Activated T-cell treated with anti-CD3 and anti-CD28 coated beads, Interleukin-2, amount 50 U/mL, for 24 hours (primary cell): ENCODE measurements at regions not wholly inside any gene's neighbourhood (a gene's known extent, or its start where the extent isn't known, plus 50 kb on each side); places are given as distances from the start of the nearest gene placed in this dataset.

ENCODE experiments used
- DNase-seq: peaks from one replicate; pipeline ENCODE4 v3.0.0-alpha.2; 2020
- H3K27ac Mint-ChIP-seq: 2 replicates; pipeline ENCODE4 v1.8.0; 2020; ENCODE audit warnings: mild to moderate bottlenecking, mixed read lengths
- H3K27me3 Mint-ChIP-seq: 2 replicates; pipeline ENCODE4 v1.8.0; 2020; ENCODE audit warnings: mixed read lengths
- H3K36me3 Mint-ChIP-seq: 2 replicates; pipeline ENCODE4 v1.8.0; 2020; ENCODE audit warnings: low read depth, mixed read lengths
- H3K4me1 Mint-ChIP-seq: 2 replicates; pipeline ENCODE4 v1.8.0; 2020; ENCODE audit warnings: low read depth, mixed read lengths
- H3K4me3 Mint-ChIP-seq: 2 replicates; pipeline ENCODE4 v1.8.0; 2020; ENCODE audit warnings: mild to moderate bottlenecking, moderate library complexity, mixed read lengths
- H3K9me3 Mint-ChIP-seq: 2 replicates; pipeline ENCODE4 v1.8.0; 2020; ENCODE audit warnings: mixed read lengths

- Mint-ChIP-seq H3K36me3 (no peaks in the 10 kb centered on the region), H3K9me3 (peaks cover 17% of the 10 kb centered on the region), H3K4me3 (no peak overlapping the region), H3K27ac (no peak overlapping the region), H3K4me1 (no peaks in the 10 kb centered on the region), H3K27me3 (no peaks in the 10 kb centered on the region)
- no peak for DNase-seq
Measured at GRCh38 chr16:64857411-64857810, 264.5 kb downstream of the CDH11 start.

GRCh38 chr16:64853551-64853950 is 268.3 kb downstream of the CDH11 start:
- H3K4me3 Mint-ChIP-seq = no peak overlapping the region
- H3K4me1 Mint-ChIP-seq = no peaks in the 10 kb centered on the region
- peaks cover 12% of the 10 kb centered on the region for H3K9me3 Mint-ChIP-seq
- H3K27me3 Mint-ChIP-seq = no peaks in the 10 kb centered on the region
- no peak for DNase-seq
- H3K27ac Mint-ChIP-seq = no peak overlapping the region
- no peaks in the 10 kb centered on the region for H3K36me3 Mint-ChIP-seq

GRCh38 chr16:64846966-64847365 is 274.9 kb downstream of the CDH11 start:
- peaks cover 28% of the 10 kb centered on the region for H3K9me3 Mint-ChIP-seq
- H3K36me3 Mint-ChIP-seq = no peaks in the 10 kb centered on the region
- DNase-seq = no peak
- no peaks in the 10 kb centered on the region for H3K27me3 Mint-ChIP-seq
- H3K4me3 Mint-ChIP-seq = no peak overlapping the region
- H3K27ac Mint-ChIP-seq = no peak overlapping the region
- no peaks in the 10 kb centered on the region for H3K4me1 Mint-ChIP-seq

GRCh38 chr16:64845071-64845470 is 276.8 kb downstream of the CDH11 start:
- no peak for DNase-seq
- Mint-ChIP-seq H3K4me1 (no peaks in the 10 kb centered on the region), H3K27me3 (no peaks in the 10 kb centered on the region), H3K9me3 (peaks cover 38% of the 10 kb centered on the region), H3K36me3 (no peaks in the 10 kb centered on the region), H3K4me3 (no peak overlapping the region), H3K27ac (no peak overlapping the region)

GRCh38 chr16:64841482-64841881 is 280.4 kb downstream of the CDH11 start:
- DNase-seq = no peak
- Mint-ChIP-seq H3K36me3 (no peaks in the 10 kb centered on the region), H3K27me3 (no peaks in the 10 kb centered on the region)

GRCh38 chr16:64841071-64841470 is 280.8 kb downstream of the CDH11 start:
- no peaks in the 10 kb centered on the region for H3K36me3 Mint-ChIP-seq
- no peak overlapping the region for H3K27ac Mint-ChIP-seq
- no peak for DNase-seq
- no peak overlapping the region for H3K4me3 Mint-ChIP-seq
- H3K4me1 Mint-ChIP-seq = no peaks in the 10 kb centered on the region
- no peaks in the 10 kb centered on the region for H3K27me3 Mint-ChIP-seq
- H3K9me3 Mint-ChIP-seq = peaks cover 50% of the 10 kb centered on the region

More at GRCh38 chr16:64841482-64841881, 280.4 kb downstream of the CDH11 start:
- no peak overlapping the region for H3K4me3 Mint-ChIP-seq
- peaks cover 50% of the 10 kb centered on the region for H3K9me3 Mint-ChIP-seq
- H3K27ac Mint-ChIP-seq = no peak overlapping the region
- no peaks in the 10 kb centered on the region for H3K4me1 Mint-ChIP-seq

GRCh38 chr16:64830653-64831052 is 291.2 kb downstream of the CDH11 start:
- Mint-ChIP-seq H3K27me3 (no peaks in the 10 kb centered on the region), H3K9me3 (peaks cover 36% of the 10 kb centered on the region), H3K4me3 (no peak overlapping the region), H3K36me3 (no peaks in the 10 kb centered on the region), H3K4me1 (no peaks in the 10 kb centered on the region), H3K27ac (no peak overlapping the region)
- no peak for DNase-seq

- Mint-ChIP-seq H3K9me3 (peaks cover 36% of the 10 kb centered on the region), H3K27ac (no peak overlapping the region), H3K4me3 (no peak overlapping the region), H3K27me3 (no peaks in the 10 kb centered on the region), H3K36me3 (no peaks in the 10 kb centered on the region), H3K4me1 (no peaks in the 10 kb centered on the region)
- no peak for DNase-seq
Measured at GRCh38 chr16:64829678-64830077, 292.2 kb downstream of the CDH11 start.

GRCh38 chr16:64826374-64826773 is 295.5 kb downstream of the CDH11 start:
- no peak overlapping the region for H3K27ac Mint-ChIP-seq
- peaks cover 36% of the 10 kb centered on the region for H3K9me3 Mint-ChIP-seq
- H3K4me1 Mint-ChIP-seq = no peaks in the 10 kb centered on the region
- DNase-seq = no peak
- no peaks in the 10 kb centered on the region for H3K27me3 Mint-ChIP-seq
- no peaks in the 10 kb centered on the region for H3K36me3 Mint-ChIP-seq
- no peak overlapping the region for H3K4me3 Mint-ChIP-seq

- Mint-ChIP-seq H3K4me3 (no peak overlapping the region), H3K36me3 (no peaks in the 10 kb centered on the region), H3K27me3 (no peaks in the 10 kb centered on the region), H3K27ac (no peak overlapping the region), H3K4me1 (no peaks in the 10 kb centered on the region), H3K9me3 (peaks cover 33% of the 10 kb centered on the region)
- DNase-seq = no peak
Measured at GRCh38 chr16:64823481-64824075, 298.3 kb downstream of the CDH11 start.

GRCh38 chr16:64809876-64810629 is 311.8 kb downstream of the CDH11 start:
- H3K9me3 Mint-ChIP-seq = peaks cover 32% of the 10 kb centered on the region
- H3K36me3 Mint-ChIP-seq = no peaks in the 10 kb centered on the region
- H3K4me3 Mint-ChIP-seq = no peak overlapping the region
- no peak for DNase-seq
- no peaks in the 10 kb centered on the region for H3K4me1 Mint-ChIP-seq
- H3K27me3 Mint-ChIP-seq = no peaks in the 10 kb centered on the region
- H3K27ac Mint-ChIP-seq = no peak overlapping the region

- Mint-ChIP-seq H3K9me3 (peaks cover 30% of the 10 kb centered on the region), H3K27ac (no peak overlapping the region), H3K4me3 (no peak overlapping the region), H3K36me3 (no peaks in the 10 kb centered on the region), H3K4me1 (no peaks in the 10 kb centered on the region), H3K27me3 (no peaks in the 10 kb centered on the region)
- DNase-seq = no peak
Measured at GRCh38 chr16:64808474-64808873, 313.4 kb downstream of the CDH11 start.

GRCh38 chr16:64791756-64792155 is 330.1 kb downstream of the CDH11 start:
- Mint-ChIP-seq H3K27ac (no peak overlapping the region), H3K27me3 (no peaks in the 10 kb centered on the region), H3K9me3 (peaks cover 15% of the 10 kb centered on the region), H3K36me3 (no peaks in the 10 kb centered on the region), H3K4me3 (no peak overlapping the region), H3K4me1 (no peaks in the 10 kb centered on the region)
- no peak for DNase-seq

GRCh38 chr16:64784635-64785034 is 337.2 kb downstream of the CDH11 start:
- no peaks in the 10 kb centered on the region for H3K27me3 Mint-ChIP-seq
- no peaks in the 10 kb centered on the region for H3K36me3 Mint-ChIP-seq
- no peak overlapping the region for H3K27ac Mint-ChIP-seq
- H3K4me3 Mint-ChIP-seq = no peak overlapping the region
- no peaks in the 10 kb centered on the region for H3K4me1 Mint-ChIP-seq
- no peak for DNase-seq
- peaks cover 10% of the 10 kb centered on the region for H3K9me3 Mint-ChIP-seq

GRCh38 chr16:64782484-64782883 is 339.4 kb downstream of the CDH11 start:
- H3K36me3 Mint-ChIP-seq = no peaks in the 10 kb centered on the region
- peaks cover 10% of the 10 kb centered on the region for H3K9me3 Mint-ChIP-seq
- no peak overlapping the region for H3K4me3 Mint-ChIP-seq
- H3K4me1 Mint-ChIP-seq = no peaks in the 10 kb centered on the region
- no peak overlapping the region for H3K27ac Mint-ChIP-seq
- H3K27me3 Mint-ChIP-seq = no peaks in the 10 kb centered on the region
- no peak for DNase-seq
